Activated CD4-positive, alpha-beta T cell treated with anti-CD3 and anti-CD28 coated beads, Interleukin-2, amount 10 ng/mL, durations not matched to agents 24 days and 14 days (primary cell): ENCODE measurements at regions not wholly inside any gene's neighbourhood (a gene's known extent, or its start where the extent isn't known, plus 50 kb on each side); places are given as distances from the start of the nearest gene placed in this dataset.

Source experiments
- DNase-seq: peaks from one replicate; pipeline ENCODE4 v3.0.0; 2022
- H3K27ac Mint-ChIP-seq: one replicate; pipeline ENCODE4 v1.8.0; 2022; ENCODE audit warnings: mild to moderate bottlenecking, mixed read lengths
- H3K27me3 Mint-ChIP-seq: one replicate; pipeline ENCODE4 v1.8.0; 2022; ENCODE audit warnings: mixed read lengths
- H3K36me3 Mint-ChIP-seq: one replicate; pipeline ENCODE4 v1.8.0; 2022; ENCODE audit warnings: low read depth, mild to moderate bottlenecking, mixed read lengths
- H3K4me1 Mint-ChIP-seq: one replicate; pipeline ENCODE4 v1.8.0; 2021; ENCODE audit warnings: mixed read lengths
- H3K4me3 Mint-ChIP-seq: one replicate; pipeline ENCODE4 v1.8.0; 2022; ENCODE audit warnings: mild to moderate bottlenecking, moderate library complexity, mixed read lengths
- H3K9me3 Mint-ChIP-seq: one replicate; pipeline ENCODE4 v1.8.0; 2021; ENCODE audit warnings: mixed read lengths
- intact Hi-C: fragments of 100-400 bp; cut with micrococcal nuclease; formaldehyde crosslinking; loops from one replicate; pipeline ENCODE4 v1.15.1; 2023

GRCh38 chr2:70036290-70036689 lies 51.0 kb upstream of the PCBP1 start:
- H3K27ac Mint-ChIP-seq: no peak overlapping the region
- DNase-seq: no peak
- H3K4me1 Mint-ChIP-seq: peaks cover 23% of the 10 kb centered on the region
- no peaks in the 10 kb centered on the region for H3K27me3 Mint-ChIP-seq
- H3K4me3 Mint-ChIP-seq: no peak overlapping the region
- H3K36me3 Mint-ChIP-seq: peaks cover 16% of the 10 kb centered on the region
- H3K9me3 Mint-ChIP-seq: no peaks in the 10 kb centered on the region
- intact Hi-C loops: no loop called here

GRCh38 chr2:70035344-70035844 lies 51.9 kb upstream of the PCBP1 start:
- intact Hi-C loops: no loop called here
- Mint-ChIP-seq H3K4me1 (peaks cover 22% of the 10 kb centered on the region), H3K4me3 (no peak overlapping the region), H3K27ac (no peak overlapping the region), H3K27me3 (no peaks in the 10 kb centered on the region), H3K9me3 (no peaks in the 10 kb centered on the region), H3K36me3 (peaks cover 14% of the 10 kb centered on the region)
- no peak for DNase-seq

GRCh38 chr2:70030724-70031420 lies 56.4 kb upstream of the PCBP1 start:
- Mint-ChIP-seq H3K9me3 (no peaks in the 10 kb centered on the region), H3K27me3 (no peaks in the 10 kb centered on the region), H3K4me3 (no peak overlapping the region), H3K4me1 (peaks cover 7% of the 10 kb centered on the region), H3K36me3 (peaks cover 19% of the 10 kb centered on the region), H3K27ac (no peak overlapping the region)
- intact Hi-C loops: no loop called here
- DNase-seq: no peak

- no peaks in the 10 kb centered on the region for H3K9me3 Mint-ChIP-seq
- DNase-seq: no peak
- H3K27ac Mint-ChIP-seq: no peak overlapping the region
- peaks cover 20% of the 10 kb centered on the region for H3K36me3 Mint-ChIP-seq
- intact Hi-C loops: no loop called here
- no peak overlapping the region for H3K4me3 Mint-ChIP-seq
- no peaks in the 10 kb centered on the region for H3K27me3 Mint-ChIP-seq
- peaks cover 7% of the 10 kb centered on the region for H3K4me1 Mint-ChIP-seq
These were observed 57.4 kb upstream of the PCBP1 start for GRCh38 chr2:70029814-70030409.

GRCh38 chr2:70024284-70024683 lies 62.9 kb upstream of the ASPRV1 start:
- H3K27me3 Mint-ChIP-seq: no peaks in the 10 kb centered on the region
- H3K9me3 Mint-ChIP-seq: no peaks in the 10 kb centered on the region
- no peak overlapping the region for H3K4me3 Mint-ChIP-seq
- no peak for DNase-seq
- H3K4me1 Mint-ChIP-seq: peaks cover 5% of the 10 kb centered on the region
- H3K27ac Mint-ChIP-seq: no peak overlapping the region
- peaks cover 30% of the 10 kb centered on the region for H3K36me3 Mint-ChIP-seq
- intact Hi-C loops: no loop called here

GRCh38 chr2:70019096-70019495 lies 57.7 kb upstream of the ASPRV1 start:
- Mint-ChIP-seq H3K27ac (no peak overlapping the region), H3K9me3 (peaks cover 15% of the 10 kb centered on the region), H3K36me3 (peaks cover 46% of the 10 kb centered on the region)

GRCh38 chr2:70017962-70018361 lies 56.5 kb upstream of the ASPRV1 start:
- H3K4me1 Mint-ChIP-seq: peaks cover 21% of the 10 kb centered on the region
- H3K4me3 Mint-ChIP-seq: no peak overlapping the region
- no peak for DNase-seq
- H3K9me3 Mint-ChIP-seq: peaks cover 15% of the 10 kb centered on the region
- intact Hi-C loops: no loop called here
- H3K27me3 Mint-ChIP-seq: no peaks in the 10 kb centered on the region
- peaks cover 49% of the 10 kb centered on the region for H3K36me3 Mint-ChIP-seq
- no peak overlapping the region for H3K27ac Mint-ChIP-seq

More at GRCh38 chr2:70019096-70019495, 57.7 kb upstream of the ASPRV1 start:
- H3K27me3 Mint-ChIP-seq: no peaks in the 10 kb centered on the region
- no peak overlapping the region for H3K4me3 Mint-ChIP-seq
- peaks cover 21% of the 10 kb centered on the region for H3K4me1 Mint-ChIP-seq
- DNase-seq: no peak
- intact Hi-C loops: no loop called here

GRCh38 chr2:70014959-70015358 lies 53.5 kb upstream of the ASPRV1 start:
- H3K36me3 Mint-ChIP-seq: peaks cover 46% of the 10 kb centered on the region
- no peak for DNase-seq
- H3K4me3 Mint-ChIP-seq: peak overlapping the region; percentile 26
- H3K27ac Mint-ChIP-seq: peak overlapping the region; percentile 31
- peaks cover 30% of the 10 kb centered on the region for H3K4me1 Mint-ChIP-seq
- H3K9me3 Mint-ChIP-seq: peaks cover 15% of the 10 kb centered on the region
- no peaks in the 10 kb centered on the region for H3K27me3 Mint-ChIP-seq
- intact Hi-C loops: no loop called here

- intact Hi-C loops: no loop called here
- Mint-ChIP-seq H3K36me3 (peaks cover 34% of the 10 kb centered on the region), H3K27me3 (no peaks in the 10 kb centered on the region), H3K27ac (no peak overlapping the region), H3K4me1 (peaks cover 18% of the 10 kb centered on the region), H3K9me3 (peaks cover 9% of the 10 kb centered on the region), H3K4me3 (no peak overlapping the region)
- no peak for DNase-seq
These were observed 51.5 kb upstream of the ASPRV1 start for GRCh38 chr2:70012887-70013286.

- peaks cover 29% of the 10 kb centered on the region for H3K36me3 Mint-ChIP-seq
- intact Hi-C loops: no loop called here
- H3K4me1 Mint-ChIP-seq: peaks cover 18% of the 10 kb centered on the region
- peaks cover 9% of the 10 kb centered on the region for H3K9me3 Mint-ChIP-seq
- no peak for DNase-seq
- no peak overlapping the region for H3K4me3 Mint-ChIP-seq
- H3K27ac Mint-ChIP-seq: no peak overlapping the region
- no peaks in the 10 kb centered on the region for H3K27me3 Mint-ChIP-seq
These were observed 50.4 kb upstream of the ASPRV1 start for GRCh38 chr2:70011786-70012185.

GRCh38 chr2:70011335-70011734 lies 49.9 kb upstream of the ASPRV1 start:
- Mint-ChIP-seq H3K4me3 (no peak overlapping the region), H3K27ac (no peak overlapping the region), H3K9me3 (peaks cover 9% of the 10 kb centered on the region), H3K36me3 (peaks cover 25% of the 10 kb centered on the region), H3K4me1 (peaks cover 18% of the 10 kb centered on the region), H3K27me3 (no peaks in the 10 kb centered on the region)
- intact Hi-C loops: no loop called here
- DNase-seq: no peak
